H1 (cell line): ENCODE measurements at regions not wholly inside any gene's neighbourhood (a gene's known extent, or its start where the extent isn't known, plus 50 kb on each side); places are given as distances from the start of the nearest gene placed in this dataset.

Experiments
- CTCF ChIA-PET: fragments of 300-600 bp; sonication (Branson Sonifier 250); formaldehyde crosslinking; loops from one replicate; lab custom pipeline; 2021; ENCODE audit not compliant: partially characterized antibody; lab: Charles Lee
- POLR2A ChIA-PET: fragments of 300-600 bp; sonication (Branson Sonifier 250); formaldehyde crosslinking; loops from one replicate; lab custom pipeline; 2021; ENCODE audit warnings: inconsistent platforms; ENCODE audit not compliant: partially characterized antibody; lab: Charles Lee
- DNase-seq, 2 experiments: peaks; one replicate each; pipeline versions ENCODE4 v3.0.0 to v3.0.0-alpha.2; 2010 to 2022; ENCODE audit warnings: low spot score in 2 of 2, low read depth in 1 of 2, mixed read lengths in 1 of 2
- FAIRE-seq: peaks from 2 replicates; lab custom pipeline; 2011; peaks lifted over from hg19 to GRCh38; lab: Jason Lieb, UNC
- H2AFZ ChIP-seq: 2 replicates; pipeline ENCODE4 v1.8.1; 2012; ENCODE audit warnings: low read length, inconsistent platforms
- H2AK5ac ChIP-seq: 2 replicates; pipeline ENCODE4 v1.6.1; 2013; ENCODE audit warnings: low read depth, low read length
- H2BK120ac ChIP-seq: replicated peaks from 2 replicates; pipeline ENCODE3; 2013; ENCODE audit warnings: low read depth, low read length, inconsistent platforms
- H2BK12ac ChIP-seq: 2 replicates; pipeline ENCODE4 v1.6.1; 2013; ENCODE audit warnings: low read depth, low read length
- H2BK15ac ChIP-seq: 2 replicates; pipeline ENCODE4 v1.6.1; 2013; ENCODE audit warnings: low read length
- H2BK20ac ChIP-seq: 2 replicates; pipeline ENCODE4 v1.6.1; 2013; ENCODE audit warnings: low read length
- H2BK5ac ChIP-seq: 2 replicates; pipeline ENCODE4 v1.6.1; 2013; ENCODE audit warnings: low read depth, low read length
- H3K14ac ChIP-seq: 2 replicates; pipeline ENCODE4 v1.6.1; 2013; ENCODE audit warnings: inconsistent platforms; ENCODE audit not compliant: insufficient read length
- H3K18ac ChIP-seq: 2 replicates; pipeline ENCODE4 v1.6.1; 2013; ENCODE audit warnings: low read length; ENCODE audit errors: extremely low read depth
- H3K23ac ChIP-seq: 2 replicates; pipeline ENCODE4 v1.6.1; 2013; ENCODE audit warnings: inconsistent platforms; ENCODE audit not compliant: insufficient read length
- H3K23me2 ChIP-seq: 2 replicates; pipeline ENCODE4 v1.6.1; 2013; ENCODE audit warnings: low read depth, low read length
- H3K27ac ChIP-seq: 2 replicates; pipeline ENCODE4 v1.6.1; 2011; ENCODE audit warnings: low read depth, low read length, inconsistent platforms
- H3K27me3 ChIP-seq, 4 experiments: replicated peaks in 1 of 4; 1 replicate in 1 of 4; 2 replicates in 3 of 4; pipeline versions ENCODE4 v1.6.1 to v1.8.1; 2011 to 2013; ENCODE audit warnings: low read length in 3 of 4, mild to moderate bottlenecking in 3 of 4, inconsistent platforms in 2 of 4, mixed read lengths in 2 of 4, moderate library complexity in 1 of 4; ENCODE audit not compliant: control insufficient read depth in 3 of 4, insufficient read depth in 3 of 4; ENCODE audit errors: extremely low read depth in 1 of 4
- H3K36me3 ChIP-seq, 4 experiments: 2 replicates each; pipeline versions ENCODE4 v1.6.1 to v1.8.1; 2011 to 2013; ENCODE audit warnings: mild to moderate bottlenecking in 4 of 4, low read length in 3 of 4, moderate library complexity in 2 of 4, control low read depth in 1 of 4, inconsistent platforms in 1 of 4; ENCODE audit not compliant: insufficient read depth in 4 of 4, control insufficient read depth in 2 of 4
- H3K4ac ChIP-seq: replicated peaks from 2 replicates; pipeline ENCODE3; 2013; ENCODE audit warnings: low read length, low read depth, mixed read lengths, inconsistent platforms; ENCODE audit not compliant: insufficient read length
- H3K4me1 ChIP-seq, 4 experiments: replicated peaks in 1 of 4; 1 replicate in 1 of 4; 2 replicates in 3 of 4; pipeline versions ENCODE4 v1.6.1 to v1.8.1; 2011 to 2013; ENCODE audit warnings: low read length in 3 of 4, inconsistent platforms in 2 of 4, mixed read lengths in 1 of 4; ENCODE audit not compliant: insufficient read depth in 4 of 4, control insufficient read depth in 3 of 4
- H3K4me2 ChIP-seq, 2 experiments: 2 replicates each; pipeline versions ENCODE4 v1.6.1 to v1.8.1; 2011 to 2013; ENCODE audit warnings: low read depth in 2 of 2, low read length in 2 of 2, control low read depth in 1 of 2, inconsistent platforms in 1 of 2, mild to moderate bottlenecking in 1 of 2; ENCODE audit not compliant: insufficient read depth in 1 of 2
- H3K4me3 ChIP-seq, 4 experiments: fragments of 200-600, 300-600 bp in 1 of 4; sonication (generic), shearing (Covaris generic), sonication (Bioruptor Twin) in 1 of 4; 2 replicates each; pipeline versions ENCODE4 v1.5.1 to v1.8.1; 2011 to 2016; ENCODE audit warnings: low read length in 4 of 4, low read depth in 3 of 4, control low read depth in 2 of 4, inconsistent platforms in 2 of 4, mild to moderate bottlenecking in 2 of 4, mixed read lengths in 1 of 4, moderate library complexity in 1 of 4; ENCODE audit not compliant: insufficient read depth in 2 of 4; ENCODE audit errors: extremely low read depth in 1 of 4
- H3K56ac ChIP-seq: replicated peaks from 2 replicates; pipeline ENCODE3; 2013; ENCODE audit warnings: low read depth, mild to moderate bottlenecking, mixed read lengths, low read length, inconsistent platforms; ENCODE audit not compliant: insufficient read length
- H3K79me1 ChIP-seq: 2 replicates; pipeline ENCODE4 v1.6.1; 2013; ENCODE audit warnings: low read depth, low read length, control low read depth
- H3K79me2 ChIP-seq, 2 experiments: 2 replicates each; pipeline versions ENCODE4 v1.6.1 to v1.8.1; 2012 to 2013; ENCODE audit warnings: low read length in 2 of 2, mild to moderate bottlenecking in 2 of 2, inconsistent platforms in 1 of 2; ENCODE audit not compliant: insufficient read depth in 2 of 2, control insufficient read depth in 1 of 2
- H3K9ac ChIP-seq, 4 experiments: replicated peaks in 1 of 4; 1 replicate in 1 of 4; 2 replicates in 3 of 4; pipeline versions ENCODE4 v1.6.1 to v1.8.1; 2011 to 2013; ENCODE audit warnings: low read depth in 3 of 4, low read length in 3 of 4, control low read depth in 2 of 4, mild to moderate bottlenecking in 2 of 4, moderate library complexity in 2 of 4, inconsistent platforms in 1 of 4; ENCODE audit errors: extremely low read depth in 1 of 4
- H3K9me3 ChIP-seq, 2 experiments: 2 replicates each; pipeline versions ENCODE4 v1.6.1 to v1.8.1; 2012 to 2013; ENCODE audit warnings: mild to moderate bottlenecking in 2 of 2, moderate library complexity in 2 of 2, control low read depth in 1 of 2, inconsistent platforms in 1 of 2, low read depth in 1 of 2, low read length in 1 of 2, mixed read lengths in 1 of 2; ENCODE audit not compliant: insufficient read depth in 2 of 2
- H4K20me1 ChIP-seq, 2 experiments: replicated peaks in 1 of 2; 2 replicates each; pipeline versions ENCODE3 to v1.8.1; 2011 to 2013; ENCODE audit warnings: inconsistent platforms in 2 of 2, low read length in 2 of 2, mild to moderate bottlenecking in 1 of 2; ENCODE audit not compliant: insufficient read depth in 2 of 2, control insufficient read depth in 1 of 2
- H4K5ac ChIP-seq: 2 replicates; pipeline ENCODE4 v1.6.1; 2013; ENCODE audit warnings: low read length, low read depth, mixed read lengths, inconsistent platforms; ENCODE audit not compliant: insufficient read length
- H4K8ac ChIP-seq: 2 replicates; pipeline ENCODE4 v1.8.0; 2013; ENCODE audit warnings: mild to moderate bottlenecking, moderate library complexity, low read length, inconsistent platforms; ENCODE audit not compliant: insufficient read depth; ENCODE audit errors: extremely low read depth
- H4K91ac ChIP-seq: replicated peaks from 2 replicates; pipeline ENCODE3; 2013; ENCODE audit warnings: low read length, mixed read lengths, inconsistent platforms; ENCODE audit not compliant: insufficient read length
- BCL11A ChIP-seq, 2 experiments: IDR thresholded peaks; one replicate each; pipeline ENCODE4 v1.6.1; 2011; ENCODE audit warnings: low read depth in 2 of 2, low read length in 2 of 2, mild to moderate bottlenecking in 2 of 2
- BRCA1 ChIP-seq: IDR thresholded peaks from 2 replicates; pipeline ENCODE4 v1.6.1; 2012; ENCODE audit warnings: low read depth, low read length, improper control_type of control experiment
- CHD1 ChIP-seq: IDR thresholded peaks from 2 replicates; pipeline ENCODE4 v1.6.1; 2012; ENCODE audit warnings: low read depth, low read length, improper control_type of control experiment
- CHD2 ChIP-seq: IDR thresholded peaks from 2 replicates; pipeline ENCODE4 v1.6.1; 2012; ENCODE audit warnings: low read length, improper control_type of control experiment
- EP300 ChIP-seq, 2 experiments: IDR thresholded peaks; 1 replicate in 1 of 2; 2 replicates in 1 of 2; pipeline ENCODE4 v1.6.1; 2011 to 2012; ENCODE audit warnings: low read depth in 2 of 2, low read length in 2 of 2, mild to moderate bottlenecking in 2 of 2, borderline replicate concordance in 1 of 2, inconsistent platforms in 1 of 2, moderate library complexity in 1 of 2
- FOSL1 ChIP-seq: IDR thresholded peaks from 2 replicates; pipeline ENCODE4 v1.6.1; 2011; ENCODE audit warnings: mild to moderate bottlenecking, low read depth, low read length, moderate library complexity; ENCODE audit not compliant: insufficient read depth
- HDAC2 ChIP-seq, 2 experiments: fragments of 300-600 bp in 1 of 2; sonication (generic) in 1 of 2; IDR thresholded peaks; 2 replicates each; pipeline ENCODE4 v1.6.1; 2011 to 2012; ENCODE audit warnings: low read depth in 2 of 2, low read length in 2 of 2, mild to moderate bottlenecking in 2 of 2, moderate library complexity in 2 of 2, borderline replicate concordance in 1 of 2, inconsistent platforms in 1 of 2
- JUN ChIP-seq: IDR thresholded peaks from 2 replicates; pipeline ENCODE4 v1.6.1; 2011; ENCODE audit warnings: low read depth, mild to moderate bottlenecking, improper control_type of control experiment, low read length
- PHF8 ChIP-seq: fragments of 200-600 bp; sonication (generic); conservative IDR thresholded peaks from 2 replicates; pipeline ENCODE4 v1.7.1; 2012; ENCODE audit warnings: low read depth, mild to moderate bottlenecking, inconsistent platforms, low read length, moderate library complexity
- POLR2AphosphoS5 ChIP-seq: IDR thresholded peaks from 2 replicates; pipeline ENCODE4 v1.6.1; 2011; ENCODE audit warnings: low read depth, low read length
- POU5F1 ChIP-seq: IDR thresholded peaks from 2 replicates; pipeline ENCODE4 v1.6.1; 2011; ENCODE audit warnings: low read depth, mild to moderate bottlenecking, low read length, moderate library complexity
- SIRT6 ChIP-seq: IDR thresholded peaks from one replicate; pipeline ENCODE4 v1.7.1; 2012; ENCODE audit warnings: low read length, inconsistent platforms
- SIX5 ChIP-seq: IDR thresholded peaks from 2 replicates; pipeline ENCODE4 v1.6.1; 2011; ENCODE audit warnings: mild to moderate bottlenecking, low read depth, low read length
- SP4 ChIP-seq: IDR thresholded peaks from 2 replicates; pipeline ENCODE4 v1.6.1; 2012; ENCODE audit warnings: low read length, inconsistent platforms
- SUZ12 ChIP-seq: fragments of 200-600 bp; sonication (generic); IDR thresholded peaks from 2 replicates; pipeline ENCODE4 v1.6.1; 2012; ENCODE audit warnings: mild to moderate bottlenecking, inconsistent platforms, low read length, moderate library complexity, mixed read lengths
- TBP ChIP-seq: IDR thresholded peaks from 2 replicates; pipeline ENCODE4 v1.6.1; 2011; ENCODE audit warnings: low read depth, low read length, improper control_type of control experiment
- WGBS, 2 experiments: shearing (Covaris generic) in 1 of 2; methylation state at CpG; one replicate each; pipeline versions ENCODE4 v1.1.6 to v1.1.7; 2013 to 2015; ENCODE audit warnings: low lambda C conversion rate in 2 of 2, mixed read lengths in 2 of 2, inconsistent platforms in 1 of 2, low coverage in 1 of 2, missing lambda C conversion rate in 1 of 2; ENCODE audit not compliant: insufficient replicate concordance in 2 of 2, insufficient coverage in 1 of 2, insufficient read length in 1 of 2; ENCODE audit errors: extremely low coverage in 1 of 2, missing lambda C conversion rate in 1 of 2; 5-methylcytosine and 5-hydroxymethylcytosine counted together

- H2AFZ ChIP-seq = no peak overlapping the region
- H3K9me3 ChIP-seq = no peaks in the 10 kb centered on the region
- H3K79me1 ChIP-seq = no peaks in the 10 kb centered on the region
- TF ChIP-seq BCL11A (IDR thresholded peaks at IDR 0.05; ENCODE audit: low read depth in 2 of 2, low read length in 2 of 2) (no peak), POU5F1 (no peak), CHD2 (no peak), EP300 (IDR thresholded peaks at IDR 0.05; ENCODE audit: borderline replicate concordance in 1 of 2, low read depth in 2 of 2, low read length in 2 of 2) (no peak), CHD1 (no peak), SUZ12 (no peak), FOSL1 (no peak), JUN (no peak), TBP (no peak), BRCA1 (no peak), PHF8 (no peak), HDAC2 (IDR thresholded peaks at IDR 0.05; ENCODE audit: borderline replicate concordance in 1 of 2, low read depth in 2 of 2, low read length in 2 of 2) (no peak), SP4 (no peak), POLR2AphosphoS5 (no peak), SIX5 (no peak), SIRT6 (no peak)
- H3K27me3 ChIP-seq = peaks cover 0 to 16% (median 9%) of the 10 kb centered on the region in 4 experiments; a peak in 5 of 7 replicates
- H2AK5ac ChIP-seq = no peak overlapping the region
- 94% methylated on average over 2 of the region's 2 CpGs; no CpG with 5 or more reads in 1 of the 2 experiments for WGBS, 2 experiments
- H3K18ac ChIP-seq = no peak overlapping the region
- peaks cover 2 to 5% (median 5%) of the 10 kb centered on the region in 4 experiments; a peak in 4 of 7 replicates for H3K4me1 ChIP-seq
- no peak overlapping the region for H2BK12ac ChIP-seq
- H3K14ac ChIP-seq = no peak overlapping the region
- no peak overlapping the region for H3K56ac ChIP-seq
- DNase-seq (no peak), FAIRE-seq (no peak)
- H4K8ac ChIP-seq = no peak overlapping the region
- no peak overlapping the region for H3K4ac ChIP-seq
- H3K79me2 ChIP-seq = no peaks in the 10 kb centered on the region
- ChIA-PET CTCF (no interaction called here), POLR2A (no interaction called here)
- peaks cover 15% of the 10 kb centered on the region for H3K23me2 ChIP-seq
- no peak overlapping the region for H2BK15ac ChIP-seq
- H3K27ac ChIP-seq = no peak overlapping the region
- H4K91ac ChIP-seq = no peak overlapping the region
- H4K5ac ChIP-seq = no peak overlapping the region
- no peaks in the 10 kb centered on the region for H3K36me3 ChIP-seq
- no peak overlapping the region for H3K9ac ChIP-seq
- no peak overlapping the region for H2BK20ac ChIP-seq
- no peak overlapping the region; a peak in 1 of 4 replicates for H3K4me2 ChIP-seq
- H3K23ac ChIP-seq = no peak overlapping the region
- no peaks in the 10 kb centered on the region for H4K20me1 ChIP-seq
- H3K4me3 ChIP-seq = no peak overlapping the region
- H2BK5ac ChIP-seq = no peak overlapping the region
- H2BK120ac ChIP-seq = no peak overlapping the region
These were observed 57.8 kb upstream of the RREB1 start for GRCh38 chr6:7050004-7050403.
